ENCODE measurements at regions not wholly inside any gene's neighbourhood (a gene's known extent, or its start where the extent isn't known, plus 50 kb on each side); places are given as distances from the start of the nearest gene placed in this dataset.

DNA sequence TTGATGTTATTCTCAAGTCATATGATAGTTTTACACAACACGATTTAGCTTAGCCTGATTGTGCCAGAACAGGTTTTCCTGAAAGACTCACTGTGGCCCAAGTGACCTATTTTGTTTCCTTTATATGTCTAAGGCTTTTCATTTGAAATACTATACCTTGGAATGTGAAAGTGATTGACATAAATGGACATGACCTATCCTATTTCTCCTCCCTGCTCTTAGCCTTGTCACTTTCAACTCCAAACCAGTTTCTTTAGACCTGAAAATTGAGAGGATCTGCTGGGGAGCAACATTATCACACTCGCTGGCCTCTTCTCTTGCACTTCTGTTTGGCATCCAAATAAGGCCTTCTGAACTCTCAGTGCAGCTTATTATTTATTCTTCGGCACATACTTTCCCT, 496.8 kb downstream of the MAT2B start:
- no peak for TF ChIP-seq SMAD3 (CRISPR knock-in tag; IDR thresholded peaks at IDR 0.05)
- TF ChIP-seq, protein P1, sequence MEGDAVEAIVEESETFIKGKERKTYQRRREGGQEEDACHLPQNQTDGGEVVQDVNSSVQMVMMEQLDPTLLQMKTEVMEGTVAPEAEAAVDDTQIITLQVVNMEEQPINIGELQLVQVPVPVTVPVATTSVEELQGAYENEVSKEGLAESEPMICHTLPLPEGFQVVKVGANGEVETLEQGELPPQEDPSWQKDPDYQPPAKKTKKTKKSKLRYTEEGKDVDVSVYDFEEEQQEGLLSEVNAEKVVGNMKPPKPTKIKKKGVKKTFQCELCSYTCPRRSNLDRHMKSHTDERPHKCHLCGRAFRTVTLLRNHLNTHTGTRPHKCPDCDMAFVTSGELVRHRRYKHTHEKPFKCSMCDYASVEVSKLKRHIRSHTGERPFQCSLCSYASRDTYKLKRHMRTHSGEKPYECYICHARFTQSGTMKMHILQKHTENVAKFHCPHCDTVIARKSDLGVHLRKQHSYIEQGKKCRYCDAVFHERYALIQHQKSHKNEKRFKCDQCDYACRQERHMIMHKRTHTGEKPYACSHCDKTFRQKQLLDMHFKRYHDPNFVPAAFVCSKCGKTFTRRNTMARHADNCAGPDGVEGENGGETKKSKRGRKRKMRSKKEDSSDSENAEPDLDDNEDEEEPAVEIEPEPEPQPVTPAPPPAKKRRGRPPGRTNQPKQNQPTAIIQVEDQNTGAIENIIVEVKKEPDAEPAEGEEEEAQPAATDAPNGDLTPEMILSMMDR (CRISPR knock-in tag; IDR thresholded peaks at IDR 0.05), result no peak
- no peak for TF ChIP-seq POLR2A (IDR thresholded peaks at IDR 0.05; ENCODE audit: insufficient read depth in 1 of 2, low read depth in 2 of 2, low read length in 2 of 2)
- TF ChIP-seq NCOA1 (CRISPR knock-in tag; IDR thresholded peaks at IDR 0.05), result no peak
- no peak for TF ChIP-seq HDAC1 (CRISPR knock-in tag; IDR thresholded peaks at IDR 0.05)
- TF ChIP-seq, protein P2, sequence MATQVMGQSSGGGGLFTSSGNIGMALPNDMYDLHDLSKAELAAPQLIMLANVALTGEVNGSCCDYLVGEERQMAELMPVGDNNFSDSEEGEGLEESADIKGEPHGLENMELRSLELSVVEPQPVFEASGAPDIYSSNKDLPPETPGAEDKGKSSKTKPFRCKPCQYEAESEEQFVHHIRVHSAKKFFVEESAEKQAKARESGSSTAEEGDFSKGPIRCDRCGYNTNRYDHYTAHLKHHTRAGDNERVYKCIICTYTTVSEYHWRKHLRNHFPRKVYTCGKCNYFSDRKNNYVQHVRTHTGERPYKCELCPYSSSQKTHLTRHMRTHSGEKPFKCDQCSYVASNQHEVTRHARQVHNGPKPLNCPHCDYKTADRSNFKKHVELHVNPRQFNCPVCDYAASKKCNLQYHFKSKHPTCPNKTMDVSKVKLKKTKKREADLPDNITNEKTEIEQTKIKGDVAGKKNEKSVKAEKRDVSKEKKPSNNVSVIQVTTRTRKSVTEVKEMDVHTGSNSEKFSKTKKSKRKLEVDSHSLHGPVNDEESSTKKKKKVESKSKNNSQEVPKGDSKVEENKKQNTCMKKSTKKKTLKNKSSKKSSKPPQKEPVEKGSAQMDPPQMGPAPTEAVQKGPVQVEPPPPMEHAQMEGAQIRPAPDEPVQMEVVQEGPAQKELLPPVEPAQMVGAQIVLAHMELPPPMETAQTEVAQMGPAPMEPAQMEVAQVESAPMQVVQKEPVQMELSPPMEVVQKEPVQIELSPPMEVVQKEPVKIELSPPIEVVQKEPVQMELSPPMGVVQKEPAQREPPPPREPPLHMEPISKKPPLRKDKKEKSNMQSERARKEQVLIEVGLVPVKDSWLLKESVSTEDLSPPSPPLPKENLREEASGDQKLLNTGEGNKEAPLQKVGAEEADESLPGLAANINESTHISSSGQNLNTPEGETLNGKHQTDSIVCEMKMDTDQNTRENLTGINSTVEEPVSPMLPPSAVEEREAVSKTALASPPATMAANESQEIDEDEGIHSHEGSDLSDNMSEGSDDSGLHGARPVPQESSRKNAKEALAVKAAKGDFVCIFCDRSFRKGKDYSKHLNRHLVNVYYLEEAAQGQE (IDR thresholded peaks at IDR 0.05; ENCODE audit: borderline replicate concordance in 1 of 2, low read depth in 1 of 2, low read length in 2 of 2), result no peak
- no peak for TF ChIP-seq HCFC1 (IDR thresholded peaks at IDR 0.05; ENCODE audit: low read depth, low read length)
- no peak for TF ChIP-seq ERF (CRISPR knock-in tag; IDR thresholded peaks at IDR 0.05)
- no peak for TF ChIP-seq ONECUT2 (CRISPR knock-in tag; IDR thresholded peaks at IDR 0.05)
- TF ChIP-seq, protein P3, sequence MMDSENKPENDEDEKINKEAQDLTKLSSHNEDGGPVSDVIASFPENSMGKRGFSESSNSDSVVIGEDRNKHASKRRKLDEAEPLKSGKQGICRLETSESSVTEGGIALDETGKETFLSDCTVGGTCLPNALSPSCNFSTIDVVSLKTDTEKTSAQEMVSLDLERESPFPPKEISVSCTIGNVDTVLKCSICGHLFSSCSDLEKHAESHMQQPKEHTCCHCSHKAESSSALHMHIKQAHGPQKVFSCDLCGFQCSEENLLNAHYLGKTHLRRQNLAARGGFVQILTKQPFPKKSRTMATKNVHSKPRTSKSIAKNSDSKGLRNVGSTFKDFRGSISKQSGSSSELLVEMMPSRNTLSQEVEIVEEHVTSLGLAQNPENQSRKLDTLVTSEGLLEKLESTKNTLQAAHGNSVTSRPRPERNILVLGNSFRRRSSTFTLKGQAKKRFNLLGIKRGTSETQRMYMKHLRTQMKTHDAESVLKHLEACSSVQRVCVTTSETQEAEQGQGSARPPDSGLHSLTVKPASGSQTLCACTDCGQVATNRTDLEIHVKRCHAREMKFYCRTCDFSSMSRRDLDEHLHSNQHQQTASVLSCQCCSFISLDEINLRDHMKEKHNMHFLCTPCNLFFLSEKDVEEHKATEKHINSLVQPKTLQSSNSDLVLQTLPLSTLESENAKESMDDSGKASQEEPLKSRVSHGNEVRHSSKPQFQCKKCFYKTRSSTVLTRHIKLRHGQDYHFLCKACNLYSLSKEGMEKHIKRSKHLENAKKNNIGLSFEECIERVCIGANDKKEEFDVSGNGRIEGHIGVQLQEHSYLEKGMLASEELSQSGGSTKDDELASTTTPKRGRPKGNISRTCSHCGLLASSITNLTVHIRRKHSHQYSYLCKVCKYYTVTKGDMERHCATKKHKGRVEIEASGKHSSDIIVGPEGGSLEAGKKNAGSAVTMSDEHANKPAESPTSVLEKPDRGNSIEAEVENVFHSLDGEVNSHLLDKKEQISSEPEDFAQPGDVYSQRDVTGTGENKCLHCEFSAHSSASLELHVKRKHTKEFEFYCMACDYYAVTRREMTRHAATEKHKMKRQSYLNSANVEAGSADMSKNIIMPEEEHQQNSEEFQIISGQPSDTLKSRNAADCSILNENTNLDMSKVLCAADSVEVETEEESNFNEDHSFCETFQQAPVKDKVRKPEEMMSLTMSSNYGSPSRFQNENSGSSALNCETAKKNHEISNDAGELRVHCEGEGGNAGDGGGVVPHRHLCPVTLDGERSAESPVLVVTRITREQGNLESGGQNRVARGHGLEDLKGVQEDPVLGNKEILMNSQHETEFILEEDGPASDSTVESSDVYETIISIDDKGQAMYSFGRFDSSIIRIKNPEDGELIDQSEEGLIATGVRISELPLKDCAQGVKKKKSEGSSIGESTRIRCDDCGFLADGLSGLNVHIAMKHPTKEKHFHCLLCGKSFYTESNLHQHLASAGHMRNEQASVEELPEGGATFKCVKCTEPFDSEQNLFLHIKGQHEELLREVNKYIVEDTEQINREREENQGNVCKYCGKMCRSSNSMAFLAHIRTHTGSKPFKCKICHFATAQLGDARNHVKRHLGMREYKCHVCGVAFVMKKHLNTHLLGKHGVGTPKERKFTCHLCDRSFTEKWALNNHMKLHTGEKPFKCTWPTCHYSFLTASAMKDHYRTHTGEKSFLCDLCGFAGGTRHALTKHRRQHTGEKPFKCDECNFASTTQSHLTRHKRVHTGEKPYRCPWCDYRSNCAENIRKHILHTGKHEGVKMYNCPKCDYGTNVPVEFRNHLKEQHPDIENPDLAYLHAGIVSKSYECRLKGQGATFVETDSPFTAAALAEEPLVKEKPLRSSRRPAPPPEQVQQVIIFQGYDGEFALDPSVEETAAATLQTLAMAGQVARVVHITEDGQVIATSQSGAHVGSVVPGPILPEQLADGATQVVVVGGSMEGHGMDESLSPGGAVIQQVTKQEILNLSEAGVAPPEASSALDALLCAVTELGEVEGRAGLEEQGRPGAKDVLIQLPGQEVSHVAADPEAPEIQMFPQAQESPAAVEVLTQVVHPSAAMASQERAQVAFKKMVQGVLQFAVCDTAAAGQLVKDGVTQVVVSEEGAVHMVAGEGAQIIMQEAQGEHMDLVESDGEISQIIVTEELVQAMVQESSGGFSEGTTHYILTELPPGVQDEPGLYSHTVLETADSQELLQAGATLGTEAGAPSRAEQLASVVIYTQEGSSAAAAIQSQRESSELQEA (CRISPR knock-in tag; IDR thresholded peaks at IDR 0.05; ENCODE audit: not compliant biosample characterization), result no peak
- TF ChIP-seq, protein P4, sequence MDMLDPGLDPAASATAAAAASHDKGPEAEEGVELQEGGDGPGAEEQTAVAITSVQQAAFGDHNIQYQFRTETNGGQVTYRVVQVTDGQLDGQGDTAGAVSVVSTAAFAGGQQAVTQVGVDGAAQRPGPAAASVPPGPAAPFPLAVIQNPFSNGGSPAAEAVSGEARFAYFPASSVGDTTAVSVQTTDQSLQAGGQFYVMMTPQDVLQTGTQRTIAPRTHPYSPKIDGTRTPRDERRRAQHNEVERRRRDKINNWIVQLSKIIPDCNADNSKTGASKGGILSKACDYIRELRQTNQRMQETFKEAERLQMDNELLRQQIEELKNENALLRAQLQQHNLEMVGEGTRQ (IDR thresholded peaks at IDR 0.05; ENCODE audit: low read depth, low read length), result no peak
- TF ChIP-seq, protein P4 (CRISPR knock-in tag; IDR thresholded peaks at IDR 0.05; ENCODE audit: borderline replicate concordance), result no peak
- TF ChIP-seq, protein P5, sequence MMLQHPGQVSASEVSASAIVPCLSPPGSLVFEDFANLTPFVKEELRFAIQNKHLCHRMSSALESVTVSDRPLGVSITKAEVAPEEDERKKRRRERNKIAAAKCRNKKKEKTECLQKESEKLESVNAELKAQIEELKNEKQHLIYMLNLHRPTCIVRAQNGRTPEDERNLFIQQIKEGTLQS (CRISPR knock-in tag; IDR thresholded peaks at IDR 0.05), result no peak
- no peak for TF ChIP-seq SALL1 (CRISPR knock-in tag; IDR thresholded peaks at IDR 0.05)
